ENCODE measurements at regions not wholly inside any gene's neighbourhood (a gene's known extent, or its start where the extent isn't known, plus 50 kb on each side); places are given as distances from the start of the nearest gene placed in this dataset.

- no peak for TF ChIP-seq CTCF (IDR thresholded peaks at IDR 0.05)
- TF ChIP-seq POLR2A (IDR thresholded peaks at IDR 0.05): no peak
These were observed 417.5 kb upstream of the ARGLU1 start for GRCh38 chr13:106985481-106985880.
